ENCODE measurements at regions not wholly inside any gene's neighbourhood (a gene's known extent, or its start where the extent isn't known, plus 50 kb on each side); places are given as distances from the start of the nearest gene placed in this dataset.

GRCh38 chr19:31981545-31981944 is 363.9 kb upstream of the ZNF507 start:
- no peak for TF ChIP-seq CTCF (IDR thresholded peaks at IDR 0.05)
- TF ChIP-seq POLR2A (IDR thresholded peaks at IDR 0.05) = no peak
